AG10803 (cell line): ENCODE measurements at regions not wholly inside any gene's neighbourhood (a gene's known extent, or its start where the extent isn't known, plus 50 kb on each side); places are given as distances from the start of the nearest gene placed in this dataset.

Experiments
- DNase-seq: peaks from one replicate; pipeline ENCODE4 v3.0.0; 2010; ENCODE audit warnings: low read depth
- H3K4me3 ChIP-seq: 2 replicates; pipeline ENCODE4 v1.5.1; 2011; ENCODE audit warnings: mild to moderate bottlenecking, low read length, control low read depth
- CTCF ChIP-seq: conservative IDR thresholded peaks from 2 replicates; pipeline ENCODE4 v1.5.1; 2011; ENCODE audit warnings: mild to moderate bottlenecking, low read length, control low read depth, inconsistent platforms

GRCh38 chr13:62879071-62879470 is 1463.4 kb upstream of the PCDH20 start:
- peak; percentile 26 for DNase-seq
- TF ChIP-seq CTCF = no peak
- H3K4me3 ChIP-seq = no peak overlapping the region

- no peak for TF ChIP-seq CTCF
- no peak overlapping the region for H3K4me3 ChIP-seq
- DNase-seq = no peak
These were observed 1459.5 kb upstream of the PCDH20 start for GRCh38 chr13:62875118-62875640.

GRCh38 chr13:62850331-62850730 is 1434.7 kb upstream of the PCDH20 start:
- no peak overlapping the region for H3K4me3 ChIP-seq
- DNase-seq = no peak
- TF ChIP-seq CTCF = no peak

- no peak for TF ChIP-seq CTCF
- H3K4me3 ChIP-seq = no peak overlapping the region
- DNase-seq = no peak
These were observed 1431.9 kb upstream of the PCDH20 start for GRCh38 chr13:62847520-62847919.

GRCh38 chr13:62846302-62846701 is 1430.7 kb upstream of the PCDH20 start:
- DNase-seq = no peak
- no peak for TF ChIP-seq CTCF
- no peak overlapping the region for H3K4me3 ChIP-seq

GRCh38 chr13:62839338-62839737 is 1423.7 kb upstream of the PCDH20 start:
- no peak for DNase-seq
- H3K4me3 ChIP-seq = no peak overlapping the region
- no peak for TF ChIP-seq CTCF

GRCh38 chr13:62838929-62839328 is 1423.3 kb upstream of the PCDH20 start:
- no peak overlapping the region for H3K4me3 ChIP-seq
- DNase-seq = no peak
- no peak for TF ChIP-seq CTCF
